ENCODE measurements at regions not wholly inside any gene's neighbourhood (a gene's known extent, or its start where the extent isn't known, plus 50 kb on each side); places are given as distances from the start of the nearest gene placed in this dataset.

- TF ChIP-seq POLR2A (IDR thresholded peaks at IDR 0.05; ENCODE audit: low read depth, low read length) (no peak), EZH2 (IDR thresholded peaks at IDR 0.05; ENCODE audit: borderline replicate concordance, low read depth, low read length, severe bottlenecking) (no peak), CTCF (IDR thresholded peaks at IDR 0.05; ENCODE audit: extremely low read depth in 1 of 2, insufficient read depth in 1 of 2, low read depth in 1 of 2, low read length in 2 of 2) (no peak), GATA2 (IDR thresholded peaks at IDR 0.05; ENCODE audit: insufficient read depth, insufficient read length, low read depth, low read length) (no peak), POLR2AphosphoS5 (IDR thresholded peaks at IDR 0.05; ENCODE audit: insufficient read depth, low read depth, low read length) (no peak)
Observed at GRCh38 chr1:31521761-31522555, 54.4 kb upstream of the TINAGL1 start.
